ENCODE measurements at regions not wholly inside any gene's neighbourhood (a gene's known extent, or its start where the extent isn't known, plus 50 kb on each side); places are given as distances from the start of the nearest gene placed in this dataset.

DNA sequence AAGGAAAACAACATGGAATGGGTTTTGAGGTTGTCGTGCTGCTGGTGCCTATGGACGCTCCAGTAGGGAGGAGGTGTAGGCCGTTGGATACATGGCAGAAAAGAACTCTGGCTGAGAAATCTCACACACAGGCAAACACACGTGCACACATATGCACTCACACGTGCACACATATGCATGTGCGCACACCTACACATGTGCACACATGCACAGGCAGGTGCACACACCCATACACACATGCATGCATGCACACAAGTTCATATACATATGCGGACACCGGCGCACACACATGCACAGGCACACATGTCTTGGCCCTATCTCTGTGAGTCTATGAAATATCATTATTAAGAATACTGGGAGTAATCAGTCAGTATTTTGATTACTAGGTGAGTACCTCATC, 150.4 kb downstream of the LRRC30 start:
- Histone ChIP-seq H2AFZ (ENCODE audit: insufficient read depth, low read depth, low read length, poor library complexity, severe bottlenecking) (no peak overlapping the region), H3K9me3 (ENCODE audit: control extremely low read depth in 1 of 3, control insufficient read depth in 2 of 3, insufficient read depth in 1 of 3, low read length in 2 of 3) (peaks cover 0 to 21% (median 6%) of the 10 kb centered on the region in 3 donors), H3K79me2 (ENCODE audit: control insufficient read depth, insufficient read depth, low read length) (no peaks in the 10 kb centered on the region), H3K27me3 (replicated peaks in 1 of 4; ENCODE audit: control extremely low read depth in 1 of 4, control insufficient read depth in 3 of 4, insufficient read depth in 4 of 4, low read length in 3 of 4) (no peaks in the 10 kb centered on the region), H3K9ac (ENCODE audit: low read length) (no peak overlapping the region), H3K27ac (ENCODE audit: low read length in 2 of 2) (no peak overlapping the region), H4K20me1 (ENCODE audit: control insufficient read depth, insufficient read depth, low read length, poor library complexity, severe bottlenecking) (no peaks in the 10 kb centered on the region), H3K36me3 (replicated peaks in 1 of 2; ENCODE audit: control extremely low read depth in 1 of 2, control insufficient read depth in 1 of 2, extremely low read depth in 1 of 2, insufficient read depth in 2 of 2, low read length in 1 of 2) (no peaks in the 10 kb centered on the region), H3K4me1 (ENCODE audit: control insufficient read depth in 2 of 2, insufficient read depth in 2 of 2, low read length in 2 of 2) (no peaks in the 10 kb centered on the region), H3K4me2 (replicated peaks; ENCODE audit: low read depth, low read length, poor library complexity, severe bottlenecking) (no peak overlapping the region), H3K4me3 (ENCODE audit: control extremely low read depth in 1 of 5, extremely low read depth in 1 of 5, insufficient read depth in 1 of 5, low read depth in 2 of 5, low read length in 4 of 5) (no peak overlapping the region)
- DNase-seq (no peak), ATAC-seq (ENCODE audit: low read depth) (no peak)
- Mint-ChIP-seq H3K27me3 (no peaks in the 10 kb centered on the region), H3K9me3 (ENCODE audit: insufficient read depth) (peaks cover 3% of the 10 kb centered on the region), H3K27ac (no peak overlapping the region), H3K4me3 (no peak overlapping the region), H3K4me1 (no peaks in the 10 kb centered on the region)
- no peak for TF ChIP-seq EZH2 (IDR thresholded peaks at IDR 0.05; ENCODE audit: borderline replicate concordance, insufficient read depth, low read depth, low read length, poor library complexity, severe bottlenecking)
- TF ChIP-seq, protein P1, sequence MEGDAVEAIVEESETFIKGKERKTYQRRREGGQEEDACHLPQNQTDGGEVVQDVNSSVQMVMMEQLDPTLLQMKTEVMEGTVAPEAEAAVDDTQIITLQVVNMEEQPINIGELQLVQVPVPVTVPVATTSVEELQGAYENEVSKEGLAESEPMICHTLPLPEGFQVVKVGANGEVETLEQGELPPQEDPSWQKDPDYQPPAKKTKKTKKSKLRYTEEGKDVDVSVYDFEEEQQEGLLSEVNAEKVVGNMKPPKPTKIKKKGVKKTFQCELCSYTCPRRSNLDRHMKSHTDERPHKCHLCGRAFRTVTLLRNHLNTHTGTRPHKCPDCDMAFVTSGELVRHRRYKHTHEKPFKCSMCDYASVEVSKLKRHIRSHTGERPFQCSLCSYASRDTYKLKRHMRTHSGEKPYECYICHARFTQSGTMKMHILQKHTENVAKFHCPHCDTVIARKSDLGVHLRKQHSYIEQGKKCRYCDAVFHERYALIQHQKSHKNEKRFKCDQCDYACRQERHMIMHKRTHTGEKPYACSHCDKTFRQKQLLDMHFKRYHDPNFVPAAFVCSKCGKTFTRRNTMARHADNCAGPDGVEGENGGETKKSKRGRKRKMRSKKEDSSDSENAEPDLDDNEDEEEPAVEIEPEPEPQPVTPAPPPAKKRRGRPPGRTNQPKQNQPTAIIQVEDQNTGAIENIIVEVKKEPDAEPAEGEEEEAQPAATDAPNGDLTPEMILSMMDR (IDR thresholded peaks at IDR 0.05), result no peak
- intact Hi-C loops (cut with micrococcal nuclease), result no loop called here
- ChIA-PET CTCF (no interaction called here), POLR2A (no interaction called here)
- WGBS (ENCODE audit: insufficient coverage), result 97% methylated on average over 3 of the region's 9 CpGs

DNA sequence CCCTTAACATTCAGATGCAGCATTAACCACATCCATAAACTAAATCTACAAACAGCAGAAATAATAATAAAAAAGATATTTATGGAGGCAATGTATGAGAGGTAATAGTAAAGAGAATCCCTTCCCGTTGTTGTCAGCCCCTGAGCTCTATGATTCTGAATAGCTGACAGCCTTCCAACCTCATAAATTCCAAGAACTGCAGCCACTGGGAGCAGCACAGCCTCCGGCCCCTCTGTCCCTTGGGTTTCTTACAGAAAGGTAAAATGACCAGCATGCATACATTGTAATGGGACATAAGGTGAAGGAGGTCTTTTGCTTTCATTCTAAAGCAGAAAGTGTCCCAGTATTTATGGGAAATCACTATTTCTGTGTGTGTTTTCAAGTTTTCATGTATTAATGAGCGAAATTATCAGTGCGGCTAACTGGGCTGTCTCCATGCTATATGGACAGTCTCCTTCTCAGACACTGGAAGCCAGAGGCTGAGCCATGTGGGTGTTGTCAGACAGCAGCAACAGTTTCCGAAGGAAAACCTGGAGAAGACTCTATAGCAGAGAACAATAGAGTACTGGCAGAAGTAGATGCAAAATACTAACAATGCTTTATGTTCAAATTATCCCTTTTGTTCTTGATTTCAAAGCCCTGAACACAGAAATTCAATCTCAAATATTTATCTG, 151.6 kb downstream of the LRRC30 start:
- no peak for ATAC-seq (ENCODE audit: low read depth)

More for the DNA sequence above, 151.6 kb downstream of the LRRC30 start:
- intact Hi-C loops (cut with micrococcal nuclease), result no loop called here
- H3K9me3 Mint-ChIP-seq (ENCODE audit: insufficient read depth), result peaks cover 3% of the 10 kb centered on the region
- Histone ChIP-seq H3K27ac (ENCODE audit: low read length in 2 of 2) (no peak overlapping the region), H3K4me3 (ENCODE audit: control extremely low read depth in 1 of 5, extremely low read depth in 1 of 5, insufficient read depth in 1 of 5, low read depth in 2 of 5, low read length in 4 of 5) (no peak overlapping the region), H2AFZ (ENCODE audit: insufficient read depth, low read depth, low read length, poor library complexity, severe bottlenecking) (no peak overlapping the region), H4K20me1 (ENCODE audit: control insufficient read depth, insufficient read depth, low read length, poor library complexity, severe bottlenecking) (no peaks in the 10 kb centered on the region), H3K9me3 (ENCODE audit: control extremely low read depth in 1 of 3, control insufficient read depth in 2 of 3, insufficient read depth in 1 of 3, low read length in 2 of 3) (peaks cover 0 to 14% (median 0%) of the 10 kb centered on the region in 3 donors), H3K36me3 (replicated peaks in 1 of 2; ENCODE audit: control extremely low read depth in 1 of 2, control insufficient read depth in 1 of 2, extremely low read depth in 1 of 2, insufficient read depth in 2 of 2, low read length in 1 of 2) (no peaks in the 10 kb centered on the region), H3K4me1 (ENCODE audit: control insufficient read depth in 2 of 2, insufficient read depth in 2 of 2, low read length in 2 of 2) (no peaks in the 10 kb centered on the region), H3K79me2 (ENCODE audit: control insufficient read depth, insufficient read depth, low read length) (no peaks in the 10 kb centered on the region), H3K9ac (ENCODE audit: low read length) (no peak overlapping the region), H3K4me2 (replicated peaks; ENCODE audit: low read depth, low read length, poor library complexity, severe bottlenecking) (no peak overlapping the region), H3K27me3 (replicated peaks in 1 of 4; ENCODE audit: control extremely low read depth in 1 of 4, control insufficient read depth in 3 of 4, insufficient read depth in 4 of 4, low read length in 3 of 4) (no peaks in the 10 kb centered on the region)
- DNase-seq, result no peak
- H3K27me3 Mint-ChIP-seq, result no peaks in the 10 kb centered on the region
- 100% methylated on average over 1 of the region's 5 CpGs for WGBS (ENCODE audit: insufficient coverage)
- no peaks in the 10 kb centered on the region for H3K4me1 Mint-ChIP-seq
- TF ChIP-seq, protein P1 (IDR thresholded peaks at IDR 0.05), result no peak
- no peak for TF ChIP-seq EZH2 (IDR thresholded peaks at IDR 0.05; ENCODE audit: borderline replicate concordance, insufficient read depth, low read depth, low read length, poor library complexity, severe bottlenecking)
- no peak overlapping the region for H3K4me3 Mint-ChIP-seq
- CTCF ChIA-PET, result no interaction called here
- POLR2A ChIA-PET, result no interaction called here
- H3K27ac Mint-ChIP-seq, result no peak overlapping the region
